ENCODE measurements at regions not wholly inside any gene's neighbourhood (a gene's known extent, or its start where the extent isn't known, plus 50 kb on each side); places are given as distances from the start of the nearest gene placed in this dataset.
A peak's percentile ranks its signal among the peaks of the same experiment; 100 is the strongest.

DNA sequence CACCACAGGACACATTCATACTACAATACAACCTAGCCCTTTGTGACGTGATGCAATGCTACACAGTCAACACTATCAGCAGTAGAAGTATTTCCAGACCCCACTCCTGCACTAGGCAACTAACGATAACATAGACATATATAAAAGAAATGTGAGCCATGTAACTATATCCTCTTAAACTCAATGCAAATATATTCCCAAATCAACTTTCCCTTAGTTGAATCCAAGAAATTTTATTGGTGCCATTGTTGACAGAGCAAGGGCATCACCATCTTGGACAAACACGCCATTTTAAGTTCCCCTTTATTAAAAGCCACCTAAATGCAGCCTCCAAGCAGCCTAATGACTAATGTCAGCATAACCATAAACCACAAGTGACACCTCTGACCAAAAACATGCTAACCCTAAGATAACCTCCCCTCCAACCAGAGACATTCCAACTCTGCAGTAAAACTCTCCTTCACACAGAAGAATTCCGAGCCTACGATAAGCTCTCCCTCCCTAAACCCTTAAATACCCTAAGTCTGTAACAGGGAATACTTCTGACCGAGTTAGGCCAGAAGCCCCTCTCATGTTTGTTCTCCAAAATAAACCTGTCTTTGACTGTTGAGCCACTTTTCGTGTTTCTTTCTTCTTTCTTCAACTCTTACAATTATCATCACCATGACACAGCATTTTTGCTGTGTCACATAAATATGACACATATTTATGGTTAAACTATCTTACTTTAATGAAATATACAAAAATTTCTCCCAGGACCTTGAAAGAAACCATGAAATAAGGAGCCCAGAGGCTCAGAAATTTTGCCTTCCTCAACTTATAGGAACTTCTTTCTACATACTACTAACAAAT, 1497.8 kb downstream of the EFNA5 start:
- TF ChIP-seq, protein P1, sequence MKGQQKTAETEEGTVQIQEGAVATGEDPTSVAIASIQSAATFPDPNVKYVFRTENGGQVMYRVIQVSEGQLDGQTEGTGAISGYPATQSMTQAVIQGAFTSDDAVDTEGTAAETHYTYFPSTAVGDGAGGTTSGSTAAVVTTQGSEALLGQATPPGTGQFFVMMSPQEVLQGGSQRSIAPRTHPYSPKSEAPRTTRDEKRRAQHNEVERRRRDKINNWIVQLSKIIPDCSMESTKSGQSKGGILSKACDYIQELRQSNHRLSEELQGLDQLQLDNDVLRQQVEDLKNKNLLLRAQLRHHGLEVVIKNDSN (IDR thresholded peaks at IDR 0.05), result no peak
- TF ChIP-seq CEBPB (IDR thresholded peaks at IDR 0.05), result no peak
- TF ChIP-seq CREB1 (IDR thresholded peaks at IDR 0.05; ENCODE audit: low read depth), result no peak
- no peak for TF ChIP-seq EGR1 (IDR thresholded peaks at IDR 0.05)
- no peak for TF ChIP-seq EP300 (IDR thresholded peaks at IDR 0.05; ENCODE audit: borderline replicate concordance)
- no peak for TF ChIP-seq RAD21 (IDR thresholded peaks at IDR 0.05; ENCODE audit: low read depth)
- TF ChIP-seq, protein P2, sequence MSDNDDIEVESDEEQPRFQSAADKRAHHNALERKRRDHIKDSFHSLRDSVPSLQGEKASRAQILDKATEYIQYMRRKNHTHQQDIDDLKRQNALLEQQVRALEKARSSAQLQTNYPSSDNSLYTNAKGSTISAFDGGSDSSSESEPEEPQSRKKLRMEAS (IDR thresholded peaks at IDR 0.05), result no peak
- TF ChIP-seq YY1 (IDR thresholded peaks at IDR 0.05; ENCODE audit: low read depth), result no peak
- TF ChIP-seq TEAD4 (IDR thresholded peaks at IDR 0.05), result no peak
- TF ChIP-seq FOXM1 (IDR thresholded peaks at IDR 0.05; ENCODE audit: borderline replicate concordance, low read depth), result no peak
- no peak for TF ChIP-seq ZBTB7A (IDR thresholded peaks at IDR 0.05; ENCODE audit: low read depth)
- TF ChIP-seq, protein P3, sequence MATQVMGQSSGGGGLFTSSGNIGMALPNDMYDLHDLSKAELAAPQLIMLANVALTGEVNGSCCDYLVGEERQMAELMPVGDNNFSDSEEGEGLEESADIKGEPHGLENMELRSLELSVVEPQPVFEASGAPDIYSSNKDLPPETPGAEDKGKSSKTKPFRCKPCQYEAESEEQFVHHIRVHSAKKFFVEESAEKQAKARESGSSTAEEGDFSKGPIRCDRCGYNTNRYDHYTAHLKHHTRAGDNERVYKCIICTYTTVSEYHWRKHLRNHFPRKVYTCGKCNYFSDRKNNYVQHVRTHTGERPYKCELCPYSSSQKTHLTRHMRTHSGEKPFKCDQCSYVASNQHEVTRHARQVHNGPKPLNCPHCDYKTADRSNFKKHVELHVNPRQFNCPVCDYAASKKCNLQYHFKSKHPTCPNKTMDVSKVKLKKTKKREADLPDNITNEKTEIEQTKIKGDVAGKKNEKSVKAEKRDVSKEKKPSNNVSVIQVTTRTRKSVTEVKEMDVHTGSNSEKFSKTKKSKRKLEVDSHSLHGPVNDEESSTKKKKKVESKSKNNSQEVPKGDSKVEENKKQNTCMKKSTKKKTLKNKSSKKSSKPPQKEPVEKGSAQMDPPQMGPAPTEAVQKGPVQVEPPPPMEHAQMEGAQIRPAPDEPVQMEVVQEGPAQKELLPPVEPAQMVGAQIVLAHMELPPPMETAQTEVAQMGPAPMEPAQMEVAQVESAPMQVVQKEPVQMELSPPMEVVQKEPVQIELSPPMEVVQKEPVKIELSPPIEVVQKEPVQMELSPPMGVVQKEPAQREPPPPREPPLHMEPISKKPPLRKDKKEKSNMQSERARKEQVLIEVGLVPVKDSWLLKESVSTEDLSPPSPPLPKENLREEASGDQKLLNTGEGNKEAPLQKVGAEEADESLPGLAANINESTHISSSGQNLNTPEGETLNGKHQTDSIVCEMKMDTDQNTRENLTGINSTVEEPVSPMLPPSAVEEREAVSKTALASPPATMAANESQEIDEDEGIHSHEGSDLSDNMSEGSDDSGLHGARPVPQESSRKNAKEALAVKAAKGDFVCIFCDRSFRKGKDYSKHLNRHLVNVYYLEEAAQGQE (IDR thresholded peaks at IDR 0.05; ENCODE audit: low read depth), result no peak
- TF ChIP-seq NFIC (IDR thresholded peaks at IDR 0.05), result no peak
- no peak for TF ChIP-seq TCF12 (IDR thresholded peaks at IDR 0.05; ENCODE audit: low read depth)
- no peak for TF ChIP-seq TAF1 (IDR thresholded peaks at IDR 0.05; ENCODE audit: low read depth)

DNA sequence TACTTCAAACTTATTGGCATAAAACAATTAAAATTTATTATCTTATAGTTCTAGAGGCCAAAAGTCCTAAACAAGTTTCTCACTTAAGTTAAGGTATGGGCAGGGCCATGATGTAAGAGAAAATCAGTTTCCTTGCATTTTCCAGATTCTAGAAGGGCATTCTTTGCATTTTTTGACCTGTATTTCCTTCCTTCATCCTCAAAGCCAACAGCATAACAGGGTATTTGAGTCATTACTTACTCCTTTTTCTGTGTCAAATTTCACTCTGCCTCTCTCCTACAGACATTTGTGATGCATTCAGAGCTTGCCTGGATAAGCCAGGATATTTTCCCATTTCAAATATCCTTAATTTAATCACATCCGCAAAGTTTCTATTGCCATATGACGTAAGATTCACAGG, 1499.0 kb downstream of the EFNA5 start:
- TF ChIP-seq TCF12 (IDR thresholded peaks at IDR 0.05; ENCODE audit: low read depth) (0 out of 2 replicates have a peak, but pooled peaks have one; percentile 31), CREB1 (IDR thresholded peaks at IDR 0.05; ENCODE audit: low read depth) (no peak), FOXM1 (IDR thresholded peaks at IDR 0.05; ENCODE audit: borderline replicate concordance, low read depth) (no peak), TAF1 (IDR thresholded peaks at IDR 0.05; ENCODE audit: low read depth) (no peak), YY1 (IDR thresholded peaks at IDR 0.05; ENCODE audit: low read depth) (no peak), EP300 (IDR thresholded peaks at IDR 0.05; ENCODE audit: borderline replicate concordance) (no peak), EGR1 (IDR thresholded peaks at IDR 0.05) (no peak), ZBTB7A (IDR thresholded peaks at IDR 0.05; ENCODE audit: low read depth) (no peak), NFIC (IDR thresholded peaks at IDR 0.05) (no peak), CEBPB (IDR thresholded peaks at IDR 0.05) (0 out of 2 replicates have a peak, but pooled peaks have one; percentile 3), RAD21 (IDR thresholded peaks at IDR 0.05; ENCODE audit: low read depth) (no peak), TEAD4 (IDR thresholded peaks at IDR 0.05) (peak; percentile 93)
- TF ChIP-seq, protein P3 (IDR thresholded peaks at IDR 0.05; ENCODE audit: low read depth), result no peak
- TF ChIP-seq, protein P1 (IDR thresholded peaks at IDR 0.05), result no peak
- TF ChIP-seq, protein P2 (IDR thresholded peaks at IDR 0.05), result no peak

DNA sequence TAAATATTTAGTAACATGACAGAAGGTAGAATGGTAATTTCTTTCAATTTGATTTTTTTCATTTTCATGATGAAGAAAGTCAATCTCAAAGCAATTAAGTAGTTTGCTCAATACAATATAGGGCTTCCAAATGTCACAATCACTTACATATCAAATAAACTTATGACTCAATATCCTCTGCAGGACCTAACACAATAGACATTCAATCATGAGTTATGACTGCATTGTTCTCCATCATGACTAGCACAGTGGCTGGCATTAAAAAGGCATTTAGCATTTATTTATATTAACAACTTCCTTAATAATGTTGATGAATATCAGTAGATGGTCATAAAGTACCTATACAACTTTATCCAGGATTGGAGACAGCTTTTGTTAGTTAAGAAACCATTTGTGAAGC, 1499.6 kb downstream of the EFNA5 start:
- TF ChIP-seq ZBTB7A (IDR thresholded peaks at IDR 0.05; ENCODE audit: low read depth) (no peak), TAF1 (IDR thresholded peaks at IDR 0.05; ENCODE audit: low read depth) (no peak), NFIC (IDR thresholded peaks at IDR 0.05) (peak; percentile 31; the same call in 1 of the 2 replicates), EP300 (IDR thresholded peaks at IDR 0.05; ENCODE audit: borderline replicate concordance) (peak; percentile 68; the same call in 1 of the 2 replicates), TCF12 (IDR thresholded peaks at IDR 0.05; ENCODE audit: low read depth) (0 out of 2 replicates have a peak, but pooled peaks have one; percentile 29), FOXM1 (IDR thresholded peaks at IDR 0.05; ENCODE audit: borderline replicate concordance, low read depth) (no peak), CREB1 (IDR thresholded peaks at IDR 0.05; ENCODE audit: low read depth) (no peak), TEAD4 (IDR thresholded peaks at IDR 0.05) (peak; percentile 62), EGR1 (IDR thresholded peaks at IDR 0.05) (no peak)
- TF ChIP-seq, protein P1 (IDR thresholded peaks at IDR 0.05), result no peak
- TF ChIP-seq, protein P2 (IDR thresholded peaks at IDR 0.05), result no peak
- TF ChIP-seq, protein P3 (IDR thresholded peaks at IDR 0.05; ENCODE audit: low read depth), result no peak
